ENCODE measurements at regions not wholly inside any gene's neighbourhood (a gene's known extent, or its start where the extent isn't known, plus 50 kb on each side); places are given as distances from the start of the nearest gene placed in this dataset.

GRCh38 chr2:220586980-220587530, 959.6 kb downstream of the SLC4A3 start:
- DNase-seq (ENCODE audit: low spot score), result no peak
- Histone ChIP-seq H3K27me3 (peaks cover 4% of the 10 kb centered on the region), H3K79me2 (no peaks in the 10 kb centered on the region), H2AFZ (no peak overlapping the region), H3K9me3 (ENCODE audit: low read depth) (no peaks in the 10 kb centered on the region), H3K27ac (no peak overlapping the region), H3K9me2 (replicated peaks; ENCODE audit: insufficient read depth) (no peaks in the 10 kb centered on the region), H3K36me3 (replicated peaks; ENCODE audit: insufficient read depth, low read depth) (no peaks in the 10 kb centered on the region), H4K20me1 (ENCODE audit: insufficient read depth, poor library complexity, severe bottlenecking) (no peaks in the 10 kb centered on the region), H3K4me1 (ENCODE audit: insufficient read depth) (no peaks in the 10 kb centered on the region), H3K4me3 (no peak overlapping the region), H3K4me2 (no peak overlapping the region)
- 80% methylated on average over 5 of the region's 5 CpGs for WGBS (ENCODE audit: low lambda C conversion rate, missing lambda C conversion rate)
- TF ChIP-seq, protein P1, sequence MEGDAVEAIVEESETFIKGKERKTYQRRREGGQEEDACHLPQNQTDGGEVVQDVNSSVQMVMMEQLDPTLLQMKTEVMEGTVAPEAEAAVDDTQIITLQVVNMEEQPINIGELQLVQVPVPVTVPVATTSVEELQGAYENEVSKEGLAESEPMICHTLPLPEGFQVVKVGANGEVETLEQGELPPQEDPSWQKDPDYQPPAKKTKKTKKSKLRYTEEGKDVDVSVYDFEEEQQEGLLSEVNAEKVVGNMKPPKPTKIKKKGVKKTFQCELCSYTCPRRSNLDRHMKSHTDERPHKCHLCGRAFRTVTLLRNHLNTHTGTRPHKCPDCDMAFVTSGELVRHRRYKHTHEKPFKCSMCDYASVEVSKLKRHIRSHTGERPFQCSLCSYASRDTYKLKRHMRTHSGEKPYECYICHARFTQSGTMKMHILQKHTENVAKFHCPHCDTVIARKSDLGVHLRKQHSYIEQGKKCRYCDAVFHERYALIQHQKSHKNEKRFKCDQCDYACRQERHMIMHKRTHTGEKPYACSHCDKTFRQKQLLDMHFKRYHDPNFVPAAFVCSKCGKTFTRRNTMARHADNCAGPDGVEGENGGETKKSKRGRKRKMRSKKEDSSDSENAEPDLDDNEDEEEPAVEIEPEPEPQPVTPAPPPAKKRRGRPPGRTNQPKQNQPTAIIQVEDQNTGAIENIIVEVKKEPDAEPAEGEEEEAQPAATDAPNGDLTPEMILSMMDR (IDR thresholded peaks at IDR 0.05; ENCODE audit: poor library complexity), result no peak
- TF ChIP-seq EZH2phosphoT487 (IDR thresholded peaks at IDR 0.05; ENCODE audit: low read depth, severe bottlenecking, unreplicated experiment) (no peak), EZH2 (IDR thresholded peaks at IDR 0.05; ENCODE audit: borderline replicate concordance) (no peak)

DNA sequence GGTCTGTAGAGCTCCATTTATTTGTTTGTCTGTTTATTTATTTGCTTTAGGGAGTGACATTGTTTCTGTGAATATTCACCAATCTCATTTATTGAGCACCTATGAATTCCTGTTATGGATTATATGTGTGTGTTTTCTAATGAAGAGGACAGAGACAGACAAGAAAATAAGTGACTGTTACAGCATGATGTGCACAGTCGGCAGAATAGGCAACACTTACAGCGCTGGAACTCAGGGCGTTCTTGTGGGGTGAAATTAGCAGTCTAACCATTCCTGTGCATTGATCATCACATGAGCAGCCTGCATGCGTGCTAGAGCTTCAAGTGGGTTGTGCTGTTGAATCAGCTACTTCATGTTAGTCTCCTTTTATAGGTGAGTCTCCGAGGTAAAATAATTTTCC, 960.7 kb downstream of the SLC4A3 start:
- Histone ChIP-seq H3K79me2 (no peaks in the 10 kb centered on the region), H3K9me3 (ENCODE audit: low read depth) (no peaks in the 10 kb centered on the region), H2AFZ (no peak overlapping the region), H3K9me2 (replicated peaks; ENCODE audit: insufficient read depth) (no peaks in the 10 kb centered on the region), H3K27me3 (peaks cover 4% of the 10 kb centered on the region), H4K20me1 (ENCODE audit: insufficient read depth, poor library complexity, severe bottlenecking) (no peaks in the 10 kb centered on the region), H3K27ac (no peak overlapping the region), H3K36me3 (replicated peaks; ENCODE audit: insufficient read depth, low read depth) (no peaks in the 10 kb centered on the region), H3K4me1 (ENCODE audit: insufficient read depth) (no peaks in the 10 kb centered on the region), H3K4me2 (no peak overlapping the region), H3K4me3 (no peak overlapping the region)
- no peak for DNase-seq (ENCODE audit: low spot score)
- TF ChIP-seq EZH2 (IDR thresholded peaks at IDR 0.05; ENCODE audit: borderline replicate concordance), result no peak
- 93% methylated on average over 5 of the region's 5 CpGs for WGBS (ENCODE audit: low lambda C conversion rate, missing lambda C conversion rate)

DNA sequence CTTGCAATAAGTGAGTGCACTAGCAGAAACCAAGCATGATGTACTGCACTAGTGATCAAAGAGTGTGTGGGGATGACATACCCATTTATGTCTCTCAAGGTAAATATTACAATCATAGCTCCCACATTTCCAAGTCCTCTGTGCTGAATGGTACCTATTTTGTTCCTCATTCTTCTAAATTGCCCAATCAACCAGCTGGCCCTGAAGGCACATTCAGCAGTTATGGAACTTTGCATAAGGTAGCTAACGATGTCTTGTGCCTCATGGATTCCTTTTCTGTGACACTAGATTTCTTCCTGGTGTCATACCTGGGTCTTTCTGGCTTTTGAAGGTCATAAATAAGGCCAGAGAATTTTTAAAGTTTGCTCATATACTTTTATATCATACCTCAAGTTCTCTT, 963.0 kb downstream of the SLC4A3 start:
- DNase-seq (ENCODE audit: low spot score), result no peak
- Histone ChIP-seq H2AFZ (no peak overlapping the region), H3K36me3 (replicated peaks; ENCODE audit: insufficient read depth, low read depth) (no peaks in the 10 kb centered on the region), H3K4me2 (no peak overlapping the region), H3K4me1 (ENCODE audit: insufficient read depth) (no peaks in the 10 kb centered on the region), H3K27me3 (peaks cover 3% of the 10 kb centered on the region), H3K27ac (no peak overlapping the region), H3K4me3 (no peak overlapping the region), H3K9me3 (ENCODE audit: low read depth) (no peaks in the 10 kb centered on the region), H4K20me1 (ENCODE audit: insufficient read depth, poor library complexity, severe bottlenecking) (no peaks in the 10 kb centered on the region), H3K79me2 (no peaks in the 10 kb centered on the region), H3K9me2 (replicated peaks; ENCODE audit: insufficient read depth) (no peaks in the 10 kb centered on the region)
- TF ChIP-seq EZH2phosphoT487 (IDR thresholded peaks at IDR 0.05; ENCODE audit: low read depth, severe bottlenecking, unreplicated experiment) (no peak), EZH2 (IDR thresholded peaks at IDR 0.05; ENCODE audit: borderline replicate concordance) (no peak)
- TF ChIP-seq, protein P1 (IDR thresholded peaks at IDR 0.05; ENCODE audit: poor library complexity), result no peak
- WGBS (ENCODE audit: low lambda C conversion rate, missing lambda C conversion rate), result 89% methylated on average over 1 of the region's 1 CpG

- 69% methylated on average over 1 of the region's 1 CpG for WGBS (ENCODE audit: low lambda C conversion rate, missing lambda C conversion rate)
- H3K4me3 ChIP-seq, result no peak overlapping the region
- H3K9me2 ChIP-seq (replicated peaks; ENCODE audit: insufficient read depth), result no peaks in the 10 kb centered on the region
- H3K4me2 ChIP-seq, result no peak overlapping the region
- no peak overlapping the region for H3K27ac ChIP-seq
- no peak overlapping the region for H2AFZ ChIP-seq
- no peaks in the 10 kb centered on the region for H3K4me1 ChIP-seq (ENCODE audit: insufficient read depth)
- H3K27me3 ChIP-seq, result no peaks in the 10 kb centered on the region
- no peaks in the 10 kb centered on the region for H3K79me2 ChIP-seq
- H3K9me3 ChIP-seq (ENCODE audit: low read depth), result no peaks in the 10 kb centered on the region
- DNase-seq (ENCODE audit: low spot score), result no peak
- H4K20me1 ChIP-seq (ENCODE audit: insufficient read depth, poor library complexity, severe bottlenecking), result no peaks in the 10 kb centered on the region
- H3K36me3 ChIP-seq (replicated peaks; ENCODE audit: insufficient read depth, low read depth), result no peaks in the 10 kb centered on the region
- TF ChIP-seq, protein P1 (IDR thresholded peaks at IDR 0.05; ENCODE audit: poor library complexity), result no peak
- TF ChIP-seq EZH2phosphoT487 (IDR thresholded peaks at IDR 0.05; ENCODE audit: low read depth, severe bottlenecking, unreplicated experiment), result no peak
- TF ChIP-seq EZH2 (IDR thresholded peaks at IDR 0.05; ENCODE audit: borderline replicate concordance), result no peak
Observed at GRCh38 chr2:220593526-220593925, 966.1 kb downstream of the SLC4A3 start.

Data from hepatocyte (in vitro differentiated cells).